Thoracic aorta (tissue), 2 donors: ENCODE measurements at regions not wholly inside any gene's neighbourhood (a gene's known extent, or its start where the extent isn't known, plus 50 kb on each side); places are given as distances from the start of the nearest gene placed in this dataset.

Experiments
- ATAC-seq: fragments of 150-250 bp; one replicate; pipeline ENCODE4 v1.8.0; 2017; ENCODE audit warnings: low read depth; ENCODE audit not compliant: insufficient number of reproducible peaks, low FRiP score
- DNase-seq: peaks from one replicate; pipeline ENCODE4 v3.0.0-alpha.2; 2020; ENCODE audit warnings: low spot score
- H3K27ac ChIP-seq, 2 donors: fragments of 200-600 bp; sonication (generic); 1 replicate in 1 of 2; 2 replicates in 1 of 2; pipeline ENCODE4 v1.5.1; 2016; ENCODE audit warnings: mild to moderate bottlenecking in 2 of 2, moderate library complexity in 2 of 2
- H3K27me3 ChIP-seq: fragments of 200-600 bp; sonication (generic); replicated peaks from 2 replicates; pipeline ENCODE4 v1.6.0; 2016; ENCODE audit warnings: mild to moderate bottlenecking; ENCODE audit not compliant: insufficient read depth
- H3K36me3 ChIP-seq: fragments of 200-600 bp; sonication (generic); one replicate; pipeline ENCODE4 v1.5.1; 2016
- H3K4me1 ChIP-seq, 2 donors: fragments of 200-600 bp; sonication (generic); 1 replicate in 1 of 2; 2 replicates in 1 of 2; pipeline versions ENCODE4 v1.5.1 to v1.6.0; 2016; ENCODE audit warnings: low read depth in 2 of 2, mild to moderate bottlenecking in 1 of 2; ENCODE audit not compliant: control insufficient read depth in 1 of 2
- H3K4me3 ChIP-seq: fragments of 200-600 bp; sonication (generic); 2 replicates; pipeline ENCODE4 v1.5.1; 2016; ENCODE audit warnings: mild to moderate bottlenecking
- H3K9me3 ChIP-seq: fragments of 200-600 bp; sonication (generic); 2 replicates; pipeline ENCODE4 v1.5.1; 2016
- CTCF ChIP-seq: fragments of 200-600 bp; sonication (generic); IDR thresholded peaks from one replicate; pipeline ENCODE4 v1.5.1; 2019; ENCODE audit warnings: antibody characterized with exemption

- H3K27ac ChIP-seq = no peak overlapping the region
- no peaks in the 10 kb centered on the region for H3K4me1 ChIP-seq
- DNase-seq = no peak
- no peaks in the 10 kb centered on the region for H3K27me3 ChIP-seq
- no peaks in the 10 kb centered on the region for H3K36me3 ChIP-seq
- no peaks in the 10 kb centered on the region for H3K9me3 ChIP-seq
- H3K4me3 ChIP-seq = no peak overlapping the region
- ATAC-seq = no peak
- no peak for TF ChIP-seq CTCF
These were observed 192.8 kb upstream of the LINGO1 start for GRCh38 chr15:77825546-77825945.

- Histone ChIP-seq H3K27me3 (no peaks in the 10 kb centered on the region), H3K4me3 (no peak overlapping the region), H3K4me1 (peaks cover 0 to under 1% of the 10 kb centered on the region in 2 donors), H3K27ac (no peak overlapping the region), H3K36me3 (no peaks in the 10 kb centered on the region), H3K9me3 (no peaks in the 10 kb centered on the region)
- no peak for TF ChIP-seq CTCF
- no peak for DNase-seq
- ATAC-seq = no peak
These were observed 192.5 kb upstream of the LINGO1 start for GRCh38 chr15:77825252-77825542.

- Histone ChIP-seq H3K4me3 (no peak overlapping the region), H3K27ac (no peak overlapping the region), H3K27me3 (no peaks in the 10 kb centered on the region), H3K9me3 (no peaks in the 10 kb centered on the region), H3K36me3 (no peaks in the 10 kb centered on the region), H3K4me1 (peaks cover 0 to 7% of the 10 kb centered on the region in 2 donors)
- no peak for TF ChIP-seq CTCF
- ATAC-seq (no peak), DNase-seq (no peak)
These were observed 191.9 kb upstream of the LINGO1 start for GRCh38 chr15:77824361-77825251.

- TF ChIP-seq CTCF = no peak
- Histone ChIP-seq H3K27ac (no peak overlapping the region), H3K4me1 (peaks cover 0 to 15% of the 10 kb centered on the region in 2 donors), H3K4me3 (no peak overlapping the region), H3K36me3 (no peaks in the 10 kb centered on the region), H3K9me3 (no peaks in the 10 kb centered on the region), H3K27me3 (no peaks in the 10 kb centered on the region)
- no peak for ATAC-seq
- no peak for DNase-seq
These were observed 191.0 kb upstream of the LINGO1 start for GRCh38 chr15:77823736-77824135.

- Histone ChIP-seq H3K4me3 (no peak overlapping the region), H3K27me3 (no peaks in the 10 kb centered on the region), H3K36me3 (no peaks in the 10 kb centered on the region), H3K4me1 (peaks cover 0 to 22% of the 10 kb centered on the region in 2 donors), H3K27ac (no peak overlapping the region), H3K9me3 (no peaks in the 10 kb centered on the region)
- TF ChIP-seq CTCF = no peak
- ATAC-seq (no peak), DNase-seq (no peak)
These were observed 190.0 kb upstream of the LINGO1 start for GRCh38 chr15:77822631-77823230.
